Adrenal gland (tissue), 5 donors: ENCODE measurements at regions not wholly inside any gene's neighbourhood (a gene's known extent, or its start where the extent isn't known, plus 50 kb on each side); places are given as distances from the start of the nearest gene placed in this dataset.

ENCODE experiments used
- POLR2A ChIP-seq, 2 donors: fragments of 450-650 bp; IDR thresholded peaks; one replicate each; pipeline ENCODE4 v1.6.1; 2017; ENCODE audit warnings: antibody characterized with exemption in 2 of 2, mild to moderate bottlenecking in 2 of 2, moderate library complexity in 1 of 2
- TF ChIP-seq, protein P1 (sequence below), 6 experiments: fragments of 450-650 bp in 4 of 6; fragments of 200-600 bp in 2 of 6; sonication (generic) in 1 of 6; IDR thresholded peaks; 1 replicate in 5 of 6; 2 replicates in 1 of 6; pipeline versions ENCODE4 v1.5.1 to v1.8.0; 2016 to 2021; ENCODE audit warnings: antibody characterized with exemption in 6 of 6, mild to moderate bottlenecking in 2 of 6, moderate library complexity in 1 of 6
- donor health status: DM: no; HTN: no; CAD: no.

DNA sequence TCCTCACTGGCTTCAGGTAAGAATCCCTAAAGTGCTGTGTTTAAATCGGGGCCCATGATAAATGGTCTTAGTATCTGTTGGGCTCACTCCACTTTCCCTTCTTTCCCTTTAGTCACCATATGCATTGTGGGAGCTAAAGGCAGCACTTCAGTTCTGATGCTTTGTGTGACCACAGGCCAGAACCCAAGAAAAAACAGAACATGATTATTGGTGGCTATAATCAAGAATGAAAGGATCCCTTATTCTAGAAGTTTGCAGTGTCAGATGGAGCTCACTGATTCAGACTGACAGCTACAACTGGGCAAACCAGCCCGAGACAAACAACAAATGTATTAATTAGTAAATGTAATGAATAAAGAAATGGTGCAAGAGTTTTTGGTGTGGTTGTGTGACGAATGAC, 57.3 kb upstream of the POMP start:
- TF ChIP-seq, protein P1, sequence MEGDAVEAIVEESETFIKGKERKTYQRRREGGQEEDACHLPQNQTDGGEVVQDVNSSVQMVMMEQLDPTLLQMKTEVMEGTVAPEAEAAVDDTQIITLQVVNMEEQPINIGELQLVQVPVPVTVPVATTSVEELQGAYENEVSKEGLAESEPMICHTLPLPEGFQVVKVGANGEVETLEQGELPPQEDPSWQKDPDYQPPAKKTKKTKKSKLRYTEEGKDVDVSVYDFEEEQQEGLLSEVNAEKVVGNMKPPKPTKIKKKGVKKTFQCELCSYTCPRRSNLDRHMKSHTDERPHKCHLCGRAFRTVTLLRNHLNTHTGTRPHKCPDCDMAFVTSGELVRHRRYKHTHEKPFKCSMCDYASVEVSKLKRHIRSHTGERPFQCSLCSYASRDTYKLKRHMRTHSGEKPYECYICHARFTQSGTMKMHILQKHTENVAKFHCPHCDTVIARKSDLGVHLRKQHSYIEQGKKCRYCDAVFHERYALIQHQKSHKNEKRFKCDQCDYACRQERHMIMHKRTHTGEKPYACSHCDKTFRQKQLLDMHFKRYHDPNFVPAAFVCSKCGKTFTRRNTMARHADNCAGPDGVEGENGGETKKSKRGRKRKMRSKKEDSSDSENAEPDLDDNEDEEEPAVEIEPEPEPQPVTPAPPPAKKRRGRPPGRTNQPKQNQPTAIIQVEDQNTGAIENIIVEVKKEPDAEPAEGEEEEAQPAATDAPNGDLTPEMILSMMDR (IDR thresholded peaks at IDR 0.05): no peak
- no peak for TF ChIP-seq POLR2A (IDR thresholded peaks at IDR 0.05)
